ENCODE measurements at regions not wholly inside any gene's neighbourhood (a gene's known extent, or its start where the extent isn't known, plus 50 kb on each side); places are given as distances from the start of the nearest gene placed in this dataset.

- ATAC-seq, result no peak
- no peak overlapping the region for H3K27ac ChIP-seq (ENCODE audit: low read length)
- no TSS peak for BruUV-seq (replicated peaks)
- no peaks in the 10 kb centered on the region for H3K9me3 ChIP-seq (ENCODE audit: control insufficient read depth, insufficient read depth, low read depth, low read length)
- intact Hi-C loops (cut with micrococcal nuclease; ENCODE audit: unreplicated experiment) (no loop called here), in situ Hi-C loops (cut with HindIII; ENCODE audit: low pct_unique_long_range_greater_than_20kb, low sequenced_read_pairs) (no loop called here)
- H3K4me3 ChIP-seq (ENCODE audit: low read depth in 2 of 2, low read length in 2 of 2), result no peak overlapping the region
- ChIA-PET CTCF (no interaction called here), POLR2A (no interaction called here)
- no peak for DNase-seq (ENCODE audit: low read depth, low spot score)
- no peaks in the 10 kb centered on the region for H3K4me1 ChIP-seq (ENCODE audit: control insufficient read depth, insufficient read depth, low read length)
- TF ChIP-seq CTCF (IDR thresholded peaks at IDR 0.05) (no peak), POLR2AphosphoS5 (IDR thresholded peaks at IDR 0.05; ENCODE audit: low read depth, low read length) (no peak), TCF7L2 (IDR thresholded peaks at IDR 0.05; ENCODE audit: low read depth, low read length) (no peak), SIN3A (IDR thresholded peaks at IDR 0.05; ENCODE audit: borderline replicate concordance, insufficient read depth, low read depth, low read length) (no peak)
- TF ChIP-seq, protein P1, sequence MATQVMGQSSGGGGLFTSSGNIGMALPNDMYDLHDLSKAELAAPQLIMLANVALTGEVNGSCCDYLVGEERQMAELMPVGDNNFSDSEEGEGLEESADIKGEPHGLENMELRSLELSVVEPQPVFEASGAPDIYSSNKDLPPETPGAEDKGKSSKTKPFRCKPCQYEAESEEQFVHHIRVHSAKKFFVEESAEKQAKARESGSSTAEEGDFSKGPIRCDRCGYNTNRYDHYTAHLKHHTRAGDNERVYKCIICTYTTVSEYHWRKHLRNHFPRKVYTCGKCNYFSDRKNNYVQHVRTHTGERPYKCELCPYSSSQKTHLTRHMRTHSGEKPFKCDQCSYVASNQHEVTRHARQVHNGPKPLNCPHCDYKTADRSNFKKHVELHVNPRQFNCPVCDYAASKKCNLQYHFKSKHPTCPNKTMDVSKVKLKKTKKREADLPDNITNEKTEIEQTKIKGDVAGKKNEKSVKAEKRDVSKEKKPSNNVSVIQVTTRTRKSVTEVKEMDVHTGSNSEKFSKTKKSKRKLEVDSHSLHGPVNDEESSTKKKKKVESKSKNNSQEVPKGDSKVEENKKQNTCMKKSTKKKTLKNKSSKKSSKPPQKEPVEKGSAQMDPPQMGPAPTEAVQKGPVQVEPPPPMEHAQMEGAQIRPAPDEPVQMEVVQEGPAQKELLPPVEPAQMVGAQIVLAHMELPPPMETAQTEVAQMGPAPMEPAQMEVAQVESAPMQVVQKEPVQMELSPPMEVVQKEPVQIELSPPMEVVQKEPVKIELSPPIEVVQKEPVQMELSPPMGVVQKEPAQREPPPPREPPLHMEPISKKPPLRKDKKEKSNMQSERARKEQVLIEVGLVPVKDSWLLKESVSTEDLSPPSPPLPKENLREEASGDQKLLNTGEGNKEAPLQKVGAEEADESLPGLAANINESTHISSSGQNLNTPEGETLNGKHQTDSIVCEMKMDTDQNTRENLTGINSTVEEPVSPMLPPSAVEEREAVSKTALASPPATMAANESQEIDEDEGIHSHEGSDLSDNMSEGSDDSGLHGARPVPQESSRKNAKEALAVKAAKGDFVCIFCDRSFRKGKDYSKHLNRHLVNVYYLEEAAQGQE (IDR thresholded peaks at IDR 0.05; ENCODE audit: insufficient read depth in 1 of 2, low read depth in 2 of 2, low read length in 1 of 2), result no peak
- no peaks in the 10 kb centered on the region for H3K36me3 ChIP-seq (ENCODE audit: control insufficient read depth, insufficient read depth, low read length)
- no peaks in the 10 kb centered on the region for H3K27me3 ChIP-seq (ENCODE audit: control insufficient read depth, insufficient read depth, low read length)
Observed at GRCh38 chr20:29687438-29687837, 1570.0 kb upstream of the DEFB115 start.

GRCh38 chr20:29689411-29690225, 1567.8 kb upstream of the DEFB115 start:
- DNase-seq (ENCODE audit: low read depth, low spot score) (no peak), ATAC-seq (no peak)
- intact Hi-C loops (cut with micrococcal nuclease; ENCODE audit: unreplicated experiment) (no loop called here), in situ Hi-C loops (cut with HindIII; ENCODE audit: low pct_unique_long_range_greater_than_20kb, low sequenced_read_pairs) (no loop called here)
- Histone ChIP-seq H3K9me3 (ENCODE audit: control insufficient read depth, insufficient read depth, low read depth, low read length) (no peaks in the 10 kb centered on the region), H3K4me1 (ENCODE audit: control insufficient read depth, insufficient read depth, low read length) (no peaks in the 10 kb centered on the region), H3K36me3 (ENCODE audit: control insufficient read depth, insufficient read depth, low read length) (no peaks in the 10 kb centered on the region), H3K27ac (ENCODE audit: low read length) (no peak overlapping the region), H3K4me3 (ENCODE audit: low read depth in 2 of 2, low read length in 2 of 2) (no peak overlapping the region), H3K27me3 (ENCODE audit: control insufficient read depth, insufficient read depth, low read length) (no peaks in the 10 kb centered on the region)
- ChIA-PET CTCF (no interaction called here), POLR2A (no interaction called here)
- BruUV-seq (replicated peaks), result no TSS peak
- TF ChIP-seq TCF7L2 (IDR thresholded peaks at IDR 0.05; ENCODE audit: low read depth, low read length), result no peak
- TF ChIP-seq SIN3A (IDR thresholded peaks at IDR 0.05; ENCODE audit: borderline replicate concordance, insufficient read depth, low read depth, low read length), result no peak
- no peak for TF ChIP-seq CTCF (IDR thresholded peaks at IDR 0.05)
- no peak for TF ChIP-seq POLR2AphosphoS5 (IDR thresholded peaks at IDR 0.05; ENCODE audit: low read depth, low read length)
- TF ChIP-seq, protein P1 (IDR thresholded peaks at IDR 0.05; ENCODE audit: insufficient read depth in 1 of 2, low read depth in 2 of 2, low read length in 1 of 2), result no peak

Measured in Panc1 (cell line).